Activated CD8-positive, alpha-beta T cell treated with anti-CD3 and anti-CD28 coated beads for 36 hours (primary cell): ENCODE measurements at regions not wholly inside any gene's neighbourhood (a gene's known extent, or its start where the extent isn't known, plus 50 kb on each side); places are given as distances from the start of the nearest gene placed in this dataset.

Experiments used
- ATAC-seq: fragments of 200-7000 bp; cut with Tn5 transposase; one replicate; pipeline ENCODE4 v1.10.0; 2021; ENCODE audit warnings: mild to moderate bottlenecking, moderate library complexity
- CTCF ChIA-PET: fragments of 350-600 bp; sonication (Branson Sonifier 250); formaldehyde crosslinking; loops from one replicate; lab custom pipeline; 2021; ENCODE audit warnings: antibody characterized with exemption; lab: Charles Lee
- POLR2A ChIA-PET: fragments of 350-600 bp; sonication (Branson Sonifier 250); formaldehyde crosslinking; loops from one replicate; lab custom pipeline; 2021; ENCODE audit warnings: antibody characterized with exemption; lab: Charles Lee
- DNase-seq: peaks from one replicate; pipeline ENCODE4 v3.0.0-alpha.2; 2020
- H3K27ac Mint-ChIP-seq: one replicate; pipeline ENCODE4 v1.8.0; 2021; ENCODE audit warnings: mild to moderate bottlenecking, mixed read lengths
- H3K27me3 Mint-ChIP-seq: one replicate; pipeline ENCODE4 v1.8.0; 2021; ENCODE audit warnings: mixed read lengths
- H3K36me3 Mint-ChIP-seq: one replicate; pipeline ENCODE4 v1.8.0; 2021; ENCODE audit warnings: low read depth, mixed read lengths
- H3K4me1 Mint-ChIP-seq: one replicate; pipeline ENCODE4 v1.8.0; 2021; ENCODE audit warnings: low read depth, mixed read lengths
- H3K4me3 Mint-ChIP-seq: one replicate; pipeline ENCODE4 v1.8.0; 2021; ENCODE audit warnings: mild to moderate bottlenecking, moderate library complexity, mixed read lengths
- H3K9me3 Mint-ChIP-seq: one replicate; pipeline ENCODE4 v1.8.0; 2021; ENCODE audit warnings: mixed read lengths
- intact Hi-C: fragments of 100-400 bp; cut with micrococcal nuclease; formaldehyde crosslinking; loops from one replicate; pipeline ENCODE4 v1.10.0; 2022
- TF ChIP-seq, protein P1 (sequence below): fragments of 200-600 bp; IDR thresholded peaks from one replicate; pipeline ENCODE4 v1.8.0; 2022; ENCODE audit warnings: antibody characterized with exemption, mild to moderate bottlenecking

DNA sequence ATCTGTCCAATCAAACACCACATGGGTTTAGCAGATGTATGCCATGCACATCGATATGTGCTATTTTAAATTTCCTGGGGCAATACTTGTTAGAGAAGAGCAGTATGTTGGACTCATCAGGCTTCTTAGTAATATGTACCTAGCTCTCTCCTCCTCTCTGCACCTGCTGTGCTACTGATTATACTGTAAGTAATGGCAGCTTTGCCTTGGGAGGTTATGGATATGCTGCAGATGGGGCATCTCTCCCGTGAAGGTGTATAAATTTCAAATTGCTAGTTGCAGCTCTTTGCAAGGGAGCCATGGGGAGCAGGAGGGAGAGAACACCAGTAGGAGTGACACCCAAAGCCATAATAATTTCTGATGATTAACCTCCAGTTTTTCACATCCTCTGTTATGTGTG, 101.5 kb downstream of the SPATA31D1 start:
- H3K27ac Mint-ChIP-seq: no peak overlapping the region
- ATAC-seq (no peak), DNase-seq (no peak)
- ChIA-PET CTCF (no interaction called here), POLR2A (no interaction called here)
- no peaks in the 10 kb centered on the region for H3K9me3 Mint-ChIP-seq
- no peaks in the 10 kb centered on the region for H3K27me3 Mint-ChIP-seq
- TF ChIP-seq, protein P1, sequence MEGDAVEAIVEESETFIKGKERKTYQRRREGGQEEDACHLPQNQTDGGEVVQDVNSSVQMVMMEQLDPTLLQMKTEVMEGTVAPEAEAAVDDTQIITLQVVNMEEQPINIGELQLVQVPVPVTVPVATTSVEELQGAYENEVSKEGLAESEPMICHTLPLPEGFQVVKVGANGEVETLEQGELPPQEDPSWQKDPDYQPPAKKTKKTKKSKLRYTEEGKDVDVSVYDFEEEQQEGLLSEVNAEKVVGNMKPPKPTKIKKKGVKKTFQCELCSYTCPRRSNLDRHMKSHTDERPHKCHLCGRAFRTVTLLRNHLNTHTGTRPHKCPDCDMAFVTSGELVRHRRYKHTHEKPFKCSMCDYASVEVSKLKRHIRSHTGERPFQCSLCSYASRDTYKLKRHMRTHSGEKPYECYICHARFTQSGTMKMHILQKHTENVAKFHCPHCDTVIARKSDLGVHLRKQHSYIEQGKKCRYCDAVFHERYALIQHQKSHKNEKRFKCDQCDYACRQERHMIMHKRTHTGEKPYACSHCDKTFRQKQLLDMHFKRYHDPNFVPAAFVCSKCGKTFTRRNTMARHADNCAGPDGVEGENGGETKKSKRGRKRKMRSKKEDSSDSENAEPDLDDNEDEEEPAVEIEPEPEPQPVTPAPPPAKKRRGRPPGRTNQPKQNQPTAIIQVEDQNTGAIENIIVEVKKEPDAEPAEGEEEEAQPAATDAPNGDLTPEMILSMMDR: no peak
- no peak overlapping the region for H3K4me3 Mint-ChIP-seq
- intact Hi-C loops: no loop called here
- no peaks in the 10 kb centered on the region for H3K36me3 Mint-ChIP-seq
- H3K4me1 Mint-ChIP-seq: no peaks in the 10 kb centered on the region

DNA sequence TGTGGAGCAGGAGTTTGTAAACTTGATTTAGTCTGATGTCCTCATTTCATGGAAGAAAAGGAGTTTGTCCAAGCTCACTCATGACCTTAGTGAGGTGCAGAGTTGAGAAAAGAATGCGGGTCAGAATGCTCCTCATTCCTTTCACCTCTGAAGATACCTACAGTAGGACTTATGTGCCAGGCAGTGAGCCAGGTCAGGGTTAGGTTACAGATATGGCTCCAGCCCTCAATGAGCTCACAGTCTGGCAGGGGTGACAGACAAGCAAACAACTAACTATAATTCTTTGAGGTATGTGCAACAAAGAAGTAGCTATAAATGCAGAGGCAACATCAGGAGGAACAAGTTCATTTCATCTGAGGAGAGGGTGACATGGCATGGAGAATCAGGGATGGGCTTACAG, 102.5 kb downstream of the SPATA31D1 start:
- Mint-ChIP-seq H3K4me1 (no peaks in the 10 kb centered on the region), H3K27me3 (no peaks in the 10 kb centered on the region)
- POLR2A ChIA-PET: no interaction called here

DNA sequence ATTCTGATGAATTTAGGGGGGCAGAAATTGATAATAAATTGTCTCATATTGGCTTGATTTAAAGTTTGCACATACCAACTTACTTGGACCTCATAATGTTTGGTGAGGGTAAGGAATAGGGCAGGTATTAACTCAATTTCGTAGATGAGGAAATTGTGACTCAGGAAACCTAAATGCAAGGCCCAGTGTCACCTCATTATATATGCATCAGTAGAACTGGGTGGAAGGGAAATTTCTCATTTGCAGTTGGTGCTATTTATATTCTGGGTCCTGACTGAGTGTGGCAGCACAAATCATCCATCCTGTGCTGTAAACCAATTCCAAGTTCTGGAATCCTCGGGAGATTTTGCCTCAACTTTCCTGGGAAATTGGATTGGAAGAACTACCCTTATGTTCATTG, 103.0 kb downstream of the SPATA31D1 start:
- CTCF ChIA-PET: no interaction called here
- ATAC-seq: no peak
- TF ChIP-seq, protein P1: no peak
- H3K27me3 Mint-ChIP-seq: no peaks in the 10 kb centered on the region
- no peak overlapping the region for H3K27ac Mint-ChIP-seq
- POLR2A ChIA-PET: no interaction called here
- no peak for DNase-seq
- no peaks in the 10 kb centered on the region for H3K9me3 Mint-ChIP-seq
- intact Hi-C loops: no loop called here
- H3K36me3 Mint-ChIP-seq: no peaks in the 10 kb centered on the region
- no peaks in the 10 kb centered on the region for H3K4me1 Mint-ChIP-seq
- no peak overlapping the region for H3K4me3 Mint-ChIP-seq

More for the DNA sequence above, 102.5 kb downstream of the SPATA31D1 start:
- Mint-ChIP-seq H3K4me3 (no peak overlapping the region), H3K27ac (no peak overlapping the region), H3K36me3 (no peaks in the 10 kb centered on the region), H3K9me3 (no peaks in the 10 kb centered on the region)
- CTCF ChIA-PET: no interaction called here
- intact Hi-C loops: no loop called here
- ATAC-seq: no peak
- TF ChIP-seq, protein P1: no peak
- DNase-seq: no peak

DNA sequence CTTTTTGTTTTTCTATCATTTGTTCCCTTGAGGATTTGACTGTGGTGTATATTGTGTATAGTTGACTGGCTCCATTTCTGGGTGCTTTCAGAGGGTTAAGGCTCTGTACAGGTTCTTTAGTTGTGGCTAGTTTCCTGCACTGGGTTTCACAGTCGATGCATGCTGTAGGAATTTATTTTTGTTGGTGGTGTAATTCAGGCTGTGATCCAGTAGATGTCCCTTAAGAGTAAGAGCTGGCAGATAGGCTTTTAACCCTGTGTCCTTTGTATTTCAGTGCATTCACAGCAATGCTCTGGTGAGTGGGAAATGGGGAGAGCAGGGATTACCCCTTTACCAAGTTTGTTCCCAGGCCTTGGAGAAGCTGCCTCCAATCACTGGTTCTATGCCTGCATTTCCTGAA, 112.9 kb downstream of the SPATA31D1 start:
- intact Hi-C loops: no loop called here
- POLR2A ChIA-PET: no interaction called here
- no peaks in the 10 kb centered on the region for H3K27me3 Mint-ChIP-seq

DNA sequence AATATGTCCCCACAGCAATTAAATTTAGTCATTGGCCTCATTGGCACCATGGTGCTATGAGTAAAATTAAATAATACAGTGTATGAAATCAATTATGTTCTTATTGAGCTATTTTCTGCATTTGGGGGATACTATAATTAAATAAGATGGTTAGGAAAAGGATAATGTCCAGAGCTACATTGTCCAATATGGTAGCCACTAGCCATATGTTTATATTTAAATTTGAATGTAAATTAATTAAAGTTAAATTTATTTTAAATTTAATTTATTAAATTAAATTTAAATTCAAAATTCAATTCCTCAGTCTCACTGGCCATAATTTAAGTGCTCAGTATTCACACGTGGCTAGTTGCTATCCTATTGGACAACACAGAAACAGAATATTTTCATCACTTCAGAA, 115.7 kb downstream of the SPATA31D1 start:
- H3K36me3 Mint-ChIP-seq: no peaks in the 10 kb centered on the region
- ChIA-PET CTCF (no interaction called here), POLR2A (no interaction called here)
- no peaks in the 10 kb centered on the region for H3K27me3 Mint-ChIP-seq
- TF ChIP-seq, protein P1: no peak
- ATAC-seq (no peak), DNase-seq (no peak)
- H3K4me1 Mint-ChIP-seq: no peaks in the 10 kb centered on the region
- H3K27ac Mint-ChIP-seq: no peak overlapping the region
- H3K4me3 Mint-ChIP-seq: no peak overlapping the region
- intact Hi-C loops: no loop called here
- peaks cover 4% of the 10 kb centered on the region for H3K9me3 Mint-ChIP-seq

More for the DNA sequence above, 112.9 kb downstream of the SPATA31D1 start:
- DNase-seq (no peak), ATAC-seq (no peak)
- TF ChIP-seq, protein P1: no peak
- H3K27ac Mint-ChIP-seq: no peak overlapping the region
- no peaks in the 10 kb centered on the region for H3K36me3 Mint-ChIP-seq
- H3K4me3 Mint-ChIP-seq: no peak overlapping the region
- peaks cover 11% of the 10 kb centered on the region for H3K9me3 Mint-ChIP-seq
- H3K4me1 Mint-ChIP-seq: no peaks in the 10 kb centered on the region
- CTCF ChIA-PET: no interaction called here
